ENCODE measurements at regions not wholly inside any gene's neighbourhood (a gene's known extent, or its start where the extent isn't known, plus 50 kb on each side); places are given as distances from the start of the nearest gene placed in this dataset.

DNA sequence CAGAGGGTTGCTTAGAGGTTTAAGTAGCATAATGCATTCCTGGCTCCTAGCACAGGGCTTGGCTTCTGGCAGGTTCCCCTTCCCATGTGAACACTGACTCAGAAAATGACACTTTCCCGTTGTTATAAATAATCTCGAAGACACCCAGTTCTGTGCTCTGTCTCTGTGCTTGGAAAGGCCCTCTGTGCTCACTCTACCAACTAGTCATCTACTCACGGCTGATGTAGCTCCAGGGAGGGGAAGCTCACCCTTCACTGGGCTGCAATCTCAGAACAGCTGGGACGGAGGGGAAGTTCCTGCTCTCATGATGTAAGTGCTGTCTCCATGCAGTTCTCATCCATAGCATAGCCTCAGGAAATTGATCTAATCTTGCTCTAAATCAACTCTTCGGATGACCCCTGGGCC is 230.5 kb upstream of the ASIC2 start:
- H3K27me3 ChIP-seq (ENCODE audit: control insufficient read depth, insufficient read depth, low read length) = no peaks in the 10 kb centered on the region

DNA sequence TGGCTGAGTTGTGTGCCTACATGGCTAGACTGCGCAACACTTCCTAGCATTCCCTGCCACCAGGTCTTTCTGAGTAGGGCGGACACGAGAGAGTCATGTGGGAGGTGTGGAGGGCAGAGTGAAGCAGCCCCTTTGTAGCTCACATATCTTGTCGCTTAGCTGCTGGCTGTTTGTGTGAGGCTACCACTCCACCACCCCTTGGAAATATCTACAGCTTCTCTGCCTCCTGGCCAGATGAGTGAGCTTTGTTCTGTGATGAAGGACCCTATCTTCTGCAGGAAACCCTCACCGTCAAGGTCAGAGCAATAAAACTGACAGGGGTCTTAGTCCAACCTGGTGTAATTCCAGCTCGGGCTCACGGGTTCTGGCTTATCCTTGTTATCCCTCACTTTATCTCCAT is 232.1 kb upstream of the ASIC2 start:
- TF ChIP-seq, protein P1, sequence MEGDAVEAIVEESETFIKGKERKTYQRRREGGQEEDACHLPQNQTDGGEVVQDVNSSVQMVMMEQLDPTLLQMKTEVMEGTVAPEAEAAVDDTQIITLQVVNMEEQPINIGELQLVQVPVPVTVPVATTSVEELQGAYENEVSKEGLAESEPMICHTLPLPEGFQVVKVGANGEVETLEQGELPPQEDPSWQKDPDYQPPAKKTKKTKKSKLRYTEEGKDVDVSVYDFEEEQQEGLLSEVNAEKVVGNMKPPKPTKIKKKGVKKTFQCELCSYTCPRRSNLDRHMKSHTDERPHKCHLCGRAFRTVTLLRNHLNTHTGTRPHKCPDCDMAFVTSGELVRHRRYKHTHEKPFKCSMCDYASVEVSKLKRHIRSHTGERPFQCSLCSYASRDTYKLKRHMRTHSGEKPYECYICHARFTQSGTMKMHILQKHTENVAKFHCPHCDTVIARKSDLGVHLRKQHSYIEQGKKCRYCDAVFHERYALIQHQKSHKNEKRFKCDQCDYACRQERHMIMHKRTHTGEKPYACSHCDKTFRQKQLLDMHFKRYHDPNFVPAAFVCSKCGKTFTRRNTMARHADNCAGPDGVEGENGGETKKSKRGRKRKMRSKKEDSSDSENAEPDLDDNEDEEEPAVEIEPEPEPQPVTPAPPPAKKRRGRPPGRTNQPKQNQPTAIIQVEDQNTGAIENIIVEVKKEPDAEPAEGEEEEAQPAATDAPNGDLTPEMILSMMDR (IDR thresholded peaks at IDR 0.05; ENCODE audit: low read depth, low read length) = no peak
- H3K9me3 ChIP-seq (ENCODE audit: control insufficient read depth, insufficient read depth, low read length) = peaks cover 34% of the 10 kb centered on the region
- H3K27ac ChIP-seq (ENCODE audit: low read depth, low read length) = no peak overlapping the region
- no peaks in the 10 kb centered on the region for H3K27me3 ChIP-seq (ENCODE audit: control insufficient read depth, insufficient read depth, low read length)
- CTCF ChIA-PET = no interaction called here
- no peak overlapping the region for H3K4me3 ChIP-seq (ENCODE audit: low read depth, low read length)
- no peak for DNase-seq (ENCODE audit: low read depth, low spot score)
- POLR2A ChIA-PET = no interaction called here

More for the DNA sequence above, 230.5 kb upstream of the ASIC2 start:
- TF ChIP-seq, protein P1 (IDR thresholded peaks at IDR 0.05; ENCODE audit: low read depth, low read length) = no peak
- CTCF ChIA-PET = no interaction called here
- no peak overlapping the region for H3K4me3 ChIP-seq (ENCODE audit: low read depth, low read length)
- DNase-seq (ENCODE audit: low read depth, low spot score) = no peak
- POLR2A ChIA-PET = no interaction called here
- no peak overlapping the region for H3K27ac ChIP-seq (ENCODE audit: low read depth, low read length)
- H3K9me3 ChIP-seq (ENCODE audit: control insufficient read depth, insufficient read depth, low read length) = peaks cover 36% of the 10 kb centered on the region

DNA sequence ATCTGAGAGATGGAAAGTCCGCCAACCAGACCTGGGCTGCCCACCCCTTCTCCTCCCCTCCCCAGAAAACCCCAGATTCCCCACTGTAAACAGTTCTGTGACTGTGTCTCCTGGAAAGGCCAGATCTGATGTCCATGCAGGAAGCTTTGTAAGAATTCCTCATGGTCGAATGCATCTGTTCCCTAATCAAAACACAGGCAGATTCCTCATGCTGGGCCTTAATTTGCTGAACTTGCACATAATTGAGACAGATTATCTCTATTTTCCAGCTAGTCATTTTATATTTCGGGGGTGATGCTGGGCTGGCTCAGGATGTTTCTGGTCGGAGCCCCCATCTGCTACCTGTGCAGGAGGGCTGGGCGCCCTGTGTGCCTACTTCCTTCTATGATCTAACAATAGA is 233.6 kb upstream of the ASIC2 start:
- TF ChIP-seq, protein P1 (IDR thresholded peaks at IDR 0.05; ENCODE audit: low read depth, low read length) = no peak
- no peak for DNase-seq (ENCODE audit: low read depth, low spot score)
- Histone ChIP-seq H3K27me3 (ENCODE audit: control insufficient read depth, insufficient read depth, low read length) (no peaks in the 10 kb centered on the region), H3K9me3 (ENCODE audit: control insufficient read depth, insufficient read depth, low read length) (peaks cover 29% of the 10 kb centered on the region), H3K27ac (ENCODE audit: low read depth, low read length) (no peak overlapping the region), H3K4me3 (ENCODE audit: low read depth, low read length) (no peak overlapping the region)
- ChIA-PET POLR2A (no interaction called here), CTCF (no interaction called here)

DNA sequence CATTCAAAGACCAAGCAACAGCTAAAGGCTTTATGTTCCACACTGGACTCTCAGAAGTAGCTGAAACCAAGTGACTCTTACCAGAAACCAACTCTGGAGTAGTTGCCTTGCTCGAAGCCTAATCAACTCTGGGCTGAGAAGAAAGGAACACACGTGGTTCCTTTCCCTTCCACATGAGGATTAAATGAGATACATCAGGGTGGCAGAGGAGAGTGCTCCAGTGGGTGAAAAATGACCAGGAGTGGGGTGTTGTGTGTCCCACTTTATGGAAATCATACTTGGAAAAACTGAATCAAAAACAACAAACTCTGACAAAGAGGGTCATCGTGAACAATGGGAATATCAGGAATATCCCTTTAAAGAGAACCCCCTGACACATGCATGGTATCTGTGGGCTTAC is 234.2 kb upstream of the ASIC2 start:
- Histone ChIP-seq H3K27me3 (ENCODE audit: control insufficient read depth, insufficient read depth, low read length) (no peaks in the 10 kb centered on the region), H3K27ac (ENCODE audit: low read depth, low read length) (no peak overlapping the region), H3K4me3 (ENCODE audit: low read depth, low read length) (no peak overlapping the region), H3K9me3 (ENCODE audit: control insufficient read depth, insufficient read depth, low read length) (peaks cover 28% of the 10 kb centered on the region)
- ChIA-PET POLR2A (no interaction called here), CTCF (no interaction called here)
- DNase-seq (ENCODE audit: low read depth, low spot score) = no peak
- TF ChIP-seq, protein P1 (IDR thresholded peaks at IDR 0.05; ENCODE audit: low read depth, low read length) = no peak

DNA sequence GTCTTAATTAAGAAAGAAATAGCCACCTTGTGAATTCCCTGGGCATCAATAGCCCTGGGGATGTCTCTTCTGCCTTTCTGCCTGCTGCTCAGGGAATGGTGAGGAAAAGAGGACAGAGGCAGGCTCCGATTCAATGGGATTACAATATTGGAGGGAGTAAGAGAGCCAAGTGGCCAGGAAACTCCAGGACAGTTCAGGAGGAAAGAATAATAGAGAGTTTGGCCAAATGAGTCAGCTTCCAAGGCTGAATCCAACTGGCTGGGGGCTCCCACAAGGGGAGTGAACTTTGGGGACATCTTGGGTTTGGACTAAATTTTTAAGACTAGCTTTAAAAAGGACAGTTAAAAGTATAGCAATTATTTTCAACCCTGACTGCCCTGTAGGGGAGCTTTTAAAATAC is 235.8 kb upstream of the ASIC2 start:
- Histone ChIP-seq H3K27ac (ENCODE audit: low read depth, low read length) (no peak overlapping the region), H3K9me3 (ENCODE audit: control insufficient read depth, insufficient read depth, low read length) (peaks cover 24% of the 10 kb centered on the region), H3K27me3 (ENCODE audit: control insufficient read depth, insufficient read depth, low read length) (no peaks in the 10 kb centered on the region), H3K4me3 (ENCODE audit: low read depth, low read length) (no peak overlapping the region)
- ChIA-PET POLR2A (no interaction called here), CTCF (no interaction called here)
- no peak for DNase-seq (ENCODE audit: low read depth, low spot score)
- TF ChIP-seq, protein P1 (IDR thresholded peaks at IDR 0.05; ENCODE audit: low read depth, low read length) = no peak

Data from AG04450 (cell line).